ENCODE measurements at regions not wholly inside any gene's neighbourhood (a gene's known extent, or its start where the extent isn't known, plus 50 kb on each side); places are given as distances from the start of the nearest gene placed in this dataset.

GRCh38 chr4:55754754-55755350, 64.7 kb upstream of the EXOC1L start:
- H4K20me1 ChIP-seq (ENCODE audit: insufficient read depth, low read length): no peaks in the 10 kb centered on the region
- H3K9ac ChIP-seq (ENCODE audit: low read length): no peak overlapping the region
- H3K27ac ChIP-seq (ENCODE audit: low read depth, low read length): no peak overlapping the region
- H3K4me3 ChIP-seq (ENCODE audit: insufficient read depth, low read depth, low read length): no peak overlapping the region
- TF ChIP-seq EZH2 (IDR thresholded peaks at IDR 0.05; ENCODE audit: insufficient read depth, low read length) (no peak), CTCF (IDR thresholded peaks at IDR 0.05; ENCODE audit: insufficient read depth, low read depth, low read length) (no peak)
- DNase-seq (ENCODE audit: low read depth) (peak; percentile 72), FAIRE-seq (no peak)
- H3K4me1 ChIP-seq (ENCODE audit: insufficient read depth, low read length): no peaks in the 10 kb centered on the region
- no peaks in the 10 kb centered on the region for H3K79me2 ChIP-seq (ENCODE audit: insufficient read depth, low read length)
- Mint-ChIP-seq H3K9me3 (ENCODE audit: unreplicated experiment) (peaks cover 2% of the 10 kb centered on the region), H3K4me1 (ENCODE audit: low read depth, unreplicated experiment) (peaks cover 2% of the 10 kb centered on the region), H3K27ac (ENCODE audit: unreplicated experiment) (no peak overlapping the region), H3K27me3 (ENCODE audit: low read depth, unreplicated experiment) (no peaks in the 10 kb centered on the region), H3K4me3 (ENCODE audit: unreplicated experiment) (no peak overlapping the region), H3K36me3 (ENCODE audit: low read depth, unreplicated experiment) (no peaks in the 10 kb centered on the region)
- no peak overlapping the region for H2AFZ ChIP-seq (ENCODE audit: low read depth, low read length)
- H3K4me2 ChIP-seq (ENCODE audit: low read length): no peak overlapping the region
- H3K27me3 ChIP-seq (ENCODE audit: insufficient read depth, low read length): no peaks in the 10 kb centered on the region
- no peaks in the 10 kb centered on the region for H3K9me3 ChIP-seq (ENCODE audit: insufficient read depth, low read depth, low read length)
- no peaks in the 10 kb centered on the region for H3K36me3 ChIP-seq (ENCODE audit: insufficient read depth, low read length)

- no peaks in the 10 kb centered on the region for H3K9me3 Mint-ChIP-seq (ENCODE audit: unreplicated experiment)
- no peak overlapping the region for H3K9ac ChIP-seq (ENCODE audit: low read length)
- FAIRE-seq (no peak), DNase-seq (ENCODE audit: low read depth) (no peak)
- no peaks in the 10 kb centered on the region for H3K4me1 ChIP-seq (ENCODE audit: insufficient read depth, low read length)
- no peak overlapping the region for H2AFZ ChIP-seq (ENCODE audit: low read depth, low read length)
- peaks cover 2% of the 10 kb centered on the region for H3K4me1 Mint-ChIP-seq (ENCODE audit: low read depth, unreplicated experiment)
- no peaks in the 10 kb centered on the region for H3K36me3 Mint-ChIP-seq (ENCODE audit: low read depth, unreplicated experiment)
- no peaks in the 10 kb centered on the region for H3K27me3 ChIP-seq (ENCODE audit: insufficient read depth, low read length)
- no peak overlapping the region for H3K27ac ChIP-seq (ENCODE audit: low read depth, low read length)
- H3K36me3 ChIP-seq (ENCODE audit: insufficient read depth, low read length): no peaks in the 10 kb centered on the region
- H3K4me3 Mint-ChIP-seq (ENCODE audit: unreplicated experiment): no peak overlapping the region
- H4K20me1 ChIP-seq (ENCODE audit: insufficient read depth, low read length): no peaks in the 10 kb centered on the region
- no peaks in the 10 kb centered on the region for H3K9me3 ChIP-seq (ENCODE audit: insufficient read depth, low read depth, low read length)
- H3K27ac Mint-ChIP-seq (ENCODE audit: unreplicated experiment): no peak overlapping the region
- H3K79me2 ChIP-seq (ENCODE audit: insufficient read depth, low read length): no peaks in the 10 kb centered on the region
- TF ChIP-seq EZH2 (IDR thresholded peaks at IDR 0.05; ENCODE audit: insufficient read depth, low read length): no peak
- no peak overlapping the region for H3K4me3 ChIP-seq (ENCODE audit: insufficient read depth, low read depth, low read length)
- H3K27me3 Mint-ChIP-seq (ENCODE audit: low read depth, unreplicated experiment): no peaks in the 10 kb centered on the region
- no peak overlapping the region for H3K4me2 ChIP-seq (ENCODE audit: low read length)
Measured at GRCh38 chr4:55756208-55756607, 63.4 kb upstream of the EXOC1L start.

GRCh38 chr4:55757356-55757952, 62.1 kb upstream of the EXOC1L start:
- Mint-ChIP-seq H3K4me1 (ENCODE audit: low read depth, unreplicated experiment) (peaks cover 2% of the 10 kb centered on the region), H3K27ac (ENCODE audit: unreplicated experiment) (no peak overlapping the region), H3K36me3 (ENCODE audit: low read depth, unreplicated experiment) (no peaks in the 10 kb centered on the region), H3K27me3 (ENCODE audit: low read depth, unreplicated experiment) (no peaks in the 10 kb centered on the region), H3K4me3 (ENCODE audit: unreplicated experiment) (no peak overlapping the region), H3K9me3 (ENCODE audit: unreplicated experiment) (no peaks in the 10 kb centered on the region)
- no peak overlapping the region for H3K4me2 ChIP-seq (ENCODE audit: low read length)
- H3K27me3 ChIP-seq (ENCODE audit: insufficient read depth, low read length): no peaks in the 10 kb centered on the region
- H3K27ac ChIP-seq (ENCODE audit: low read depth, low read length): no peak overlapping the region
- no peak overlapping the region for H3K9ac ChIP-seq (ENCODE audit: low read length)
- H3K79me2 ChIP-seq (ENCODE audit: insufficient read depth, low read length): no peaks in the 10 kb centered on the region
- no peak for DNase-seq (ENCODE audit: low read depth)
- no peak overlapping the region for H3K4me3 ChIP-seq (ENCODE audit: insufficient read depth, low read depth, low read length)
- H3K9me3 ChIP-seq (ENCODE audit: insufficient read depth, low read depth, low read length): no peaks in the 10 kb centered on the region
- no peak overlapping the region for H2AFZ ChIP-seq (ENCODE audit: low read depth, low read length)
- H4K20me1 ChIP-seq (ENCODE audit: insufficient read depth, low read length): no peaks in the 10 kb centered on the region
- TF ChIP-seq EZH2 (IDR thresholded peaks at IDR 0.05; ENCODE audit: insufficient read depth, low read length): no peak
- TF ChIP-seq CTCF (IDR thresholded peaks at IDR 0.05; ENCODE audit: insufficient read depth, low read depth, low read length): no peak
- no peaks in the 10 kb centered on the region for H3K4me1 ChIP-seq (ENCODE audit: insufficient read depth, low read length)
- FAIRE-seq: no peak
- no peaks in the 10 kb centered on the region for H3K36me3 ChIP-seq (ENCODE audit: insufficient read depth, low read length)
